HCT116 (cell line): ENCODE measurements at regions not wholly inside any gene's neighbourhood (a gene's known extent, or its start where the extent isn't known, plus 50 kb on each side); places are given as distances from the start of the nearest gene placed in this dataset.

Experiments used
- ATAC-seq: fragments of 200-7000 bp; cut with Tn5 transposase; 2 replicates; pipeline ENCODE4 v1.9.1; 2020; ENCODE audit warnings: mild to moderate bottlenecking, moderate library complexity
- BruUV-seq: library from RNA; stranded (reverse); fragments of 400-500 nt; replicated peaks from 2 replicates; lab custom pipeline; 2021; lab: Mats Ljungman, UMichigan
- CTCF ChIA-PET: fragments of 300-600 bp; sonication (Branson Sonifier 250); formaldehyde crosslinking; loops from one replicate; lab custom pipeline; 2021; ENCODE audit warnings: antibody characterized with exemption; lab: Charles Lee
- POLR2A ChIA-PET: fragments of 300-600, 350-600 bp; sonication (Branson Sonifier 250); formaldehyde crosslinking; loops from one replicate; lab custom pipeline; 2021; ENCODE audit warnings: antibody characterized with exemption; lab: Charles Lee
- RAD21 ChIA-PET, 2 experiments: fragments of 300-600 bp; sonication (Branson Sonifier 250); formaldehyde crosslinking; loops; one replicate each; lab custom pipeline; 2023; ENCODE audit warnings: low total read pairs in 2 of 2; ENCODE audit not compliant: uncharacterized antibody in 2 of 2, unreplicated experiment in 2 of 2, low non-redundant PET in 1 of 2; lab: Charles Lee
- DNase-seq: peaks from one replicate; pipeline ENCODE4 v3.0.0-alpha.2; 2010; ENCODE audit warnings: low read depth, low spot score
- H2AFZ ChIP-seq: fragments of 200-600 bp; shearing (Covaris generic), sonication (generic); 2 replicates; pipeline ENCODE4 v1.6.1; 2017; ENCODE audit warnings: low read depth, mixed run types, mixed read lengths, antibody characterized with exemption, low read length; ENCODE audit not compliant: poor library complexity, severe bottlenecking
- H3K27ac ChIP-seq: 2 replicates; pipeline ENCODE4 v1.5.1; 2012; ENCODE audit warnings: low read depth, low read length
- H3K27me3 ChIP-seq: fragments of 200-600 bp; sonication (generic); 2 replicates; pipeline ENCODE4 v1.6.1; 2016; ENCODE audit warnings: mixed run types, low read length, mixed read lengths; ENCODE audit not compliant: insufficient read depth
- H3K36me3 ChIP-seq, 2 experiments: fragments of 200-500 bp in 1 of 2; fragments of 200-600 bp in 1 of 2; sonication (Bioruptor generic) in 1 of 2; sonication (generic) in 1 of 2; 2 replicates each; pipeline versions ENCODE4 v1.5.1 to v1.6.1; 2014 to 2016; ENCODE audit warnings: low read length in 2 of 2, inconsistent platforms in 1 of 2, mixed read lengths in 1 of 2, mixed run types in 1 of 2; ENCODE audit not compliant: insufficient read depth in 2 of 2, control insufficient read depth in 1 of 2
- H3K4me1 ChIP-seq, 2 experiments: fragments of 200-600 bp in 1 of 2; sonication (generic) in 1 of 2; 2 replicates each; pipeline versions ENCODE4 v1.5.1 to v1.6.1; 2012 to 2017; ENCODE audit warnings: low read length in 2 of 2, inconsistent platforms in 1 of 2, mild to moderate bottlenecking in 1 of 2, mixed read lengths in 1 of 2, mixed run types in 1 of 2, moderate library complexity in 1 of 2; ENCODE audit not compliant: insufficient read depth in 2 of 2, control insufficient read depth in 1 of 2
- H3K4me2 ChIP-seq: fragments of 200-600 bp; sonication (generic); 2 replicates; pipeline ENCODE4 v1.6.1; 2017; ENCODE audit warnings: mixed run types, low read length, mixed read lengths
- H3K4me3 ChIP-seq, 2 experiments: fragments of 200-600 bp in 1 of 2; sonication (generic) in 1 of 2; replicated peaks in 1 of 2; 2 replicates each; pipeline ENCODE4 v1.5.1; 2011 to 2016; ENCODE audit warnings: low read length in 2 of 2, control low read depth in 1 of 2, low read depth in 1 of 2, mild to moderate bottlenecking in 1 of 2, mixed read lengths in 1 of 2, mixed run types in 1 of 2
- H3K79me2 ChIP-seq: fragments of 200-600 bp; sonication (generic); 2 replicates; pipeline ENCODE4 v1.6.1; 2017; ENCODE audit warnings: mild to moderate bottlenecking, mixed run types, low read length, moderate library complexity, mixed read lengths; ENCODE audit not compliant: insufficient read depth
- H3K9ac ChIP-seq: fragments of 200-600 bp; sonication (generic); 2 replicates; pipeline ENCODE4 v1.6.1; 2016; ENCODE audit warnings: low read length, mixed read lengths
- H3K9me2 ChIP-seq: fragments of 200-600 bp; sonication (generic), shearing (Covaris generic); 2 replicates; pipeline ENCODE4 v1.6.1; 2017; ENCODE audit warnings: mixed run types, mild to moderate bottlenecking, moderate library complexity; ENCODE audit not compliant: insufficient read depth
- H3K9me3 ChIP-seq, 2 experiments: fragments of 200-500 bp in 1 of 2; fragments of 200-600 bp in 1 of 2; sonication (Bioruptor generic) in 1 of 2; sonication (generic) in 1 of 2; 2 replicates each; pipeline ENCODE4 v1.6.1; 2014 to 2017; ENCODE audit warnings: low read length in 2 of 2, mixed read lengths in 2 of 2, inconsistent platforms in 1 of 2, low read depth in 1 of 2, mild to moderate bottlenecking in 1 of 2, mixed run types in 1 of 2, moderate library complexity in 1 of 2; ENCODE audit not compliant: control insufficient read depth in 1 of 2, insufficient read depth in 1 of 2
- H4K20me1 ChIP-seq: fragments of 200-600 bp; sonication (generic), shearing (Covaris generic); 2 replicates; pipeline ENCODE4 v1.6.1; 2017; ENCODE audit warnings: mixed run types, mild to moderate bottlenecking, moderate library complexity; ENCODE audit not compliant: insufficient read depth
- ATF3 ChIP-seq: IDR thresholded peaks from 2 replicates; pipeline ENCODE4 v1.6.1; 2012
- CBX3 ChIP-seq: IDR thresholded peaks from 2 replicates; pipeline ENCODE4 v1.6.1; 2012; ENCODE audit warnings: low read depth
- CEBPB ChIP-seq: IDR thresholded peaks from 2 replicates; pipeline ENCODE4 v1.6.1; 2012; ENCODE audit warnings: low read depth
- CTCF ChIP-seq, 3 experiments: fragments of 200-600 bp in 1 of 3; sonication (generic) in 1 of 3; IDR thresholded peaks in 2 of 3; conservative IDR thresholded peaks in 1 of 3; 2 replicates each; pipeline ENCODE4 v1.5.1; 2012 to 2017; ENCODE audit warnings: low read depth in 2 of 3, low read length in 2 of 3, antibody characterized with exemption in 1 of 3, borderline replicate concordance in 1 of 3, control low read depth in 1 of 3, mild to moderate bottlenecking in 1 of 3, mixed read lengths in 1 of 3, mixed run types in 1 of 3, moderate library complexity in 1 of 3; ENCODE audit not compliant: insufficient read depth in 1 of 3
- ELF1 ChIP-seq: IDR thresholded peaks from 2 replicates; pipeline ENCODE4 v1.6.1; 2012; ENCODE audit warnings: low read depth, borderline replicate concordance
- EZH2 ChIP-seq: fragments of 200-600 bp; sonication (generic); IDR thresholded peaks from 2 replicates; pipeline ENCODE4 v1.6.1; 2017; ENCODE audit warnings: antibody characterized with exemption, mixed run types
- JUND ChIP-seq: IDR thresholded peaks from 2 replicates; pipeline ENCODE4 v1.6.1; 2012
- MAX ChIP-seq: IDR thresholded peaks from 2 replicates; pipeline ENCODE4 v1.6.1; 2012
- POLR2A ChIP-seq: IDR thresholded peaks from 2 replicates; pipeline ENCODE4 v1.7.0; 2011; ENCODE audit warnings: borderline replicate concordance; ENCODE audit not compliant: insufficient read depth, insufficient read length; ENCODE audit errors: extremely low read depth
- POLR2AphosphoS5 ChIP-seq: IDR thresholded peaks from 2 replicates; pipeline ENCODE4 v1.6.1; 2011; ENCODE audit warnings: mild to moderate bottlenecking, low read depth, low read length, moderate library complexity
- REST ChIP-seq: IDR thresholded peaks from 2 replicates; pipeline ENCODE4 v1.6.1; 2012; ENCODE audit warnings: low read depth
- SIN3A ChIP-seq: IDR thresholded peaks from 2 replicates; pipeline ENCODE4 v1.6.1; 2012; ENCODE audit warnings: low read depth
- SP1 ChIP-seq: IDR thresholded peaks from 2 replicates; pipeline ENCODE4 v1.6.1; 2012; ENCODE audit warnings: low read depth
- SRF ChIP-seq: IDR thresholded peaks from 2 replicates; pipeline ENCODE4 v1.6.1; 2012; ENCODE audit warnings: low read depth
- ZBTB33 ChIP-seq: IDR thresholded peaks from 2 replicates; pipeline ENCODE4 v1.6.1; 2011; ENCODE audit warnings: mild to moderate bottlenecking, low read length, moderate library complexity; ENCODE audit not compliant: insufficient replicate concordance; ENCODE audit errors: extremely low read depth
- ZFX ChIP-seq: fragments of 450-650 bp; IDR thresholded peaks from 2 replicates; pipeline ENCODE4 v1.6.1; 2017
- intact Hi-C: fragments of 100-400 bp; cut with micrococcal nuclease; formaldehyde crosslinking; loops from 2 replicates; pipeline ENCODE4 v1.10.0; 2022

- TF ChIP-seq ATF3 (no peak), CTCF (IDR thresholded peaks at IDR 0.05 in 2 of 3, conservative IDR thresholded peaks at IDR 0.05 in 1 of 3; ENCODE audit: borderline replicate concordance in 1 of 3, insufficient read depth in 1 of 3, low read depth in 2 of 3, low read length in 2 of 3) (no peak), SRF (no peak), POLR2AphosphoS5 (no peak), CBX3 (no peak), EZH2 (no peak), ZFX (no peak), SP1 (no peak)
Observed at GRCh38 chr13:86298725-86299124, 499.5 kb upstream of the SLITRK6 start (continued).

- H3K9me2 ChIP-seq = no peaks in the 10 kb centered on the region
- POLR2A ChIA-PET = no interaction called here
- DNase-seq = no peak
- no peaks in the 10 kb centered on the region for H3K79me2 ChIP-seq
- H2AFZ ChIP-seq = no peak overlapping the region
- no peaks in the 10 kb centered on the region for H4K20me1 ChIP-seq
- H3K9ac ChIP-seq = no peak overlapping the region
- H3K9me3 ChIP-seq = no peaks in the 10 kb centered on the region
- H3K27ac ChIP-seq = no peak overlapping the region
- H3K4me2 ChIP-seq = no peak overlapping the region
- CTCF ChIA-PET = no interaction called here
- ATAC-seq = no peak
- H3K36me3 ChIP-seq = no peaks in the 10 kb centered on the region
- intact Hi-C loops = no loop called here
- H3K27me3 ChIP-seq = no peaks in the 10 kb centered on the region
- no peaks in the 10 kb centered on the region for H3K4me1 ChIP-seq
- RAD21 ChIA-PET = no interaction called here
- H3K4me3 ChIP-seq = no peak overlapping the region
- no TSS peak for BruUV-seq
- TF ChIP-seq SIN3A (no peak), EZH2 (no peak), ZBTB33 (no peak), ELF1 (no peak), ATF3 (no peak), CBX3 (no peak), POLR2A (no peak), CTCF (IDR thresholded peaks at IDR 0.05 in 2 of 3, conservative IDR thresholded peaks at IDR 0.05 in 1 of 3; ENCODE audit: borderline replicate concordance in 1 of 3, insufficient read depth in 1 of 3, low read depth in 2 of 3, low read length in 2 of 3) (no peak), CEBPB (no peak), JUND (no peak), REST (no peak), MAX (no peak)
Observed at GRCh38 chr13:86299128-86299527, 499.9 kb upstream of the SLITRK6 start.
